Activated naive CD4-positive, alpha-beta T cell treated with anti-CD3 and anti-CD28 coated beads, Interleukin-2, amount 10 ng/mL, durations not matched to agents 7 days and 5 days (primary cell): ENCODE measurements at regions not wholly inside any gene's neighbourhood (a gene's known extent, or its start where the extent isn't known, plus 50 kb on each side); places are given as distances from the start of the nearest gene placed in this dataset.
"Not testable (repeated sequence)": the region's sequence is repeated elsewhere in the genome, so short reads cannot be mapped to it uniquely, and the experiment has no call there.

Experiments used
- CTCF ChIA-PET: fragments of 350-600 bp; sonication (Branson Sonifier 250); formaldehyde crosslinking; loops from one replicate; lab custom pipeline; 2021; ENCODE audit warnings: antibody characterized with exemption; lab: Charles Lee
- DNase-seq: peaks from one replicate; pipeline ENCODE4 v3.0.0-alpha.2; 2020
- H3K27ac Mint-ChIP-seq: one replicate; pipeline ENCODE4 v1.8.0; 2021; ENCODE audit warnings: mild to moderate bottlenecking, moderate library complexity, mixed read lengths
- H3K27me3 Mint-ChIP-seq: one replicate; pipeline ENCODE4 v1.8.0; 2021; ENCODE audit warnings: mild to moderate bottlenecking, mixed read lengths
- H3K36me3 Mint-ChIP-seq: one replicate; pipeline ENCODE4 v1.8.0; 2021; ENCODE audit warnings: mixed read lengths
- H3K4me1 Mint-ChIP-seq: one replicate; pipeline ENCODE4 v1.8.0; 2021; ENCODE audit warnings: mixed read lengths
- H3K4me3 Mint-ChIP-seq: one replicate; pipeline ENCODE4 v1.8.0; 2021; ENCODE audit warnings: mild to moderate bottlenecking, moderate library complexity, mixed read lengths
- H3K9me3 Mint-ChIP-seq: one replicate; pipeline ENCODE4 v1.8.0; 2021; ENCODE audit warnings: mixed read lengths

- CTCF ChIA-PET = no interaction called here
- Mint-ChIP-seq H3K4me3 (no peak overlapping the region), H3K36me3 (no peaks in the 10 kb centered on the region), H3K27me3 (no peaks in the 10 kb centered on the region), H3K9me3 (peaks cover 23% of the 10 kb centered on the region), H3K27ac (no peak overlapping the region), H3K4me1 (no peaks in the 10 kb centered on the region)
- DNase-seq = no peak
These were observed 1176.8 kb upstream of the ADGRB3 start for GRCh38 chr6:67458265-67458664.

GRCh38 chr6:67451874-67452273 lies 1183.2 kb upstream of the ADGRB3 start:
- no peaks in the 10 kb centered on the region for H3K27me3 Mint-ChIP-seq
- no peaks in the 10 kb centered on the region for H3K36me3 Mint-ChIP-seq
- H3K4me1 Mint-ChIP-seq = no peaks in the 10 kb centered on the region
- H3K9me3 Mint-ChIP-seq = peaks cover 6% of the 10 kb centered on the region
- no peak overlapping the region for H3K27ac Mint-ChIP-seq
- no peak overlapping the region for H3K4me3 Mint-ChIP-seq
- no peak for DNase-seq
- CTCF ChIA-PET = no interaction called here

- Mint-ChIP-seq H3K36me3 (no peaks in the 10 kb centered on the region), H3K27ac (no peak overlapping the region), H3K4me1 (no peaks in the 10 kb centered on the region), H3K4me3 (no peak overlapping the region), H3K9me3 (peaks cover 6% of the 10 kb centered on the region), H3K27me3 (no peaks in the 10 kb centered on the region)
- CTCF ChIA-PET = no interaction called here
- DNase-seq = no peak
These were observed 1184.4 kb upstream of the ADGRB3 start for GRCh38 chr6:67450641-67451040.

GRCh38 chr6:67449602-67450001 lies 1185.5 kb upstream of the ADGRB3 start:
- H3K27ac Mint-ChIP-seq = no peak overlapping the region
- no peaks in the 10 kb centered on the region for H3K36me3 Mint-ChIP-seq
- CTCF ChIA-PET = no interaction called here
- H3K4me1 Mint-ChIP-seq = no peaks in the 10 kb centered on the region
- H3K27me3 Mint-ChIP-seq = no peaks in the 10 kb centered on the region
- no peak overlapping the region for H3K4me3 Mint-ChIP-seq
- no peak for DNase-seq
- peaks cover 4% of the 10 kb centered on the region for H3K9me3 Mint-ChIP-seq

DNA sequence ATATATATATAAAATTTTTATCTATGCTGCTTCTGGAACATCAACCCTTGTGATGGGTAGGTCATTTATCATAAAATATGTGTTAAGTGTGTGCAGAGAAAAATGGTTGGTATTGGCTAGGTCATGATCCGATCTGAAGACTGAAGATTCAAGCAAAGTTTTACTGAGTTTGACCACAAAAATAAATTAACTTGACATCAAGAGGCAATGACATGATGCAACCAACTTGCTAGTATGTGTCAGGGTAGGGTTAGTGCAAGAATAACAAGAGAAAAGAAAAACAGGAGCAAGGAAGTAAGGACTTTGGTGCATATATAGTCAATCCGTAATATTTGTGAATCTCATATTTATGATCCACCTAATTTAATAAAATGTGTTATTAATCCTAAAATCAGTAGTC lies 1202.0 kb upstream of the ADGRB3 start:
- no peak overlapping the region for H3K27ac Mint-ChIP-seq
- no peak for DNase-seq
- H3K36me3 Mint-ChIP-seq = no peaks in the 10 kb centered on the region
- no peak overlapping the region for H3K4me3 Mint-ChIP-seq
- no peaks in the 10 kb centered on the region for H3K9me3 Mint-ChIP-seq
- CTCF ChIA-PET = no interaction called here
- H3K27me3 Mint-ChIP-seq = no peaks in the 10 kb centered on the region
- H3K4me1 Mint-ChIP-seq = no peaks in the 10 kb centered on the region

GRCh38 chr6:67431076-67431475 lies 1204.0 kb upstream of the ADGRB3 start:
- CTCF ChIA-PET = no interaction called here
- no peaks in the 10 kb centered on the region for H3K36me3 Mint-ChIP-seq
- DNase-seq = no peak
- H3K27ac Mint-ChIP-seq = no peak overlapping the region
- no peaks in the 10 kb centered on the region for H3K27me3 Mint-ChIP-seq
- H3K4me3 Mint-ChIP-seq = no peak overlapping the region
- peaks cover 6% of the 10 kb centered on the region for H3K9me3 Mint-ChIP-seq
- H3K4me1 Mint-ChIP-seq = no peaks in the 10 kb centered on the region

DNA sequence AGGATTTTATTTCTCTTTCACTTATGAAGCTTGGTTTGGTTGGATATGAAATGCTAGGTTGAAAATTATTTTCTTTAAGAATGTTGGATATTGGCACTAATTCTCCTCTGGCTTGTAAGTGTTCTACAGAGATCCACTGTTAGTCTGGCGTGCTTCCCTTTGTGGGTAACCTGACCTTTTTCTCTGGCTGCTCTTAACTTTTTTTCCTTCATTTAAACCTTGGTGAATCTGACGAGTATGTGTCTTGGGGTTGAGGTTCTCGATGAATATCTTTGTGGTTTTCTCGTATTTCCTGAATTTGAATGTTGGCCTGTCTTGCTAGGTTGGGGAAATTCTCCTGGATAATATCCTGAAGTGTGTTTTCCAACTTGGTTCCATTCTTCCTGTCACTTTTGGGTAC lies 1208.4 kb upstream of the ADGRB3 start:
- H3K4me3 Mint-ChIP-seq, H3K36me3 Mint-ChIP-seq, H3K27me3 Mint-ChIP-seq, H3K27ac Mint-ChIP-seq, H3K4me1 Mint-ChIP-seq, CTCF ChIA-PET, DNase-seq: not testable (repeated sequence)
- H3K9me3 Mint-ChIP-seq = peaks cover 21% of the 10 kb centered on the region

GRCh38 chr6:67412035-67412434 lies 1223.0 kb upstream of the ADGRB3 start:
- H3K4me3 Mint-ChIP-seq = no peak overlapping the region
- no peak overlapping the region for H3K27ac Mint-ChIP-seq
- no peak for DNase-seq
- H3K36me3 Mint-ChIP-seq = no peaks in the 10 kb centered on the region
- no peaks in the 10 kb centered on the region for H3K27me3 Mint-ChIP-seq
- CTCF ChIA-PET = no interaction called here
- peaks cover 4% of the 10 kb centered on the region for H3K9me3 Mint-ChIP-seq
- no peaks in the 10 kb centered on the region for H3K4me1 Mint-ChIP-seq

DNA sequence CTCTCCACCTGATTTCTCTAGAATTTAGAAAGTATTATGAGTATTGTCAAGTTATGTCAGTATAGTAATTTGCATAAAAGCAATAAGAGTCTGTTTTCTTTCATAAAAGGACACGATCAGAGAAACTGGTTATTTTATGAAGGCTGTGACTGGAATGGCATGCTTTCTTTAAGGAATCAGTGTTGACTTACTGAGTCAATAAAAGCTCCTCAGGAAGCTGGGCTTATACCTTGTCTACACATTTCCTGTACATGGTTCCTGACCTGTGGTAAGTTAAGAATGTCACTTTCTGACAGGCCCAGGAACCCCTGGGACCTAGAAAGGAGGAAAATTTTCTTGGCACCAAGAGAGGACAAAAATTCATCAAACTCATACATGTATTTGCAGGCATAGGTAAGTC lies 1224.0 kb upstream of the ADGRB3 start:
- DNase-seq = no peak
- Mint-ChIP-seq H3K36me3 (no peaks in the 10 kb centered on the region), H3K4me1 (no peaks in the 10 kb centered on the region), H3K27me3 (no peaks in the 10 kb centered on the region), H3K27ac (no peak overlapping the region), H3K9me3 (peaks cover 2% of the 10 kb centered on the region), H3K4me3 (no peak overlapping the region)
- CTCF ChIA-PET = no interaction called here

DNA sequence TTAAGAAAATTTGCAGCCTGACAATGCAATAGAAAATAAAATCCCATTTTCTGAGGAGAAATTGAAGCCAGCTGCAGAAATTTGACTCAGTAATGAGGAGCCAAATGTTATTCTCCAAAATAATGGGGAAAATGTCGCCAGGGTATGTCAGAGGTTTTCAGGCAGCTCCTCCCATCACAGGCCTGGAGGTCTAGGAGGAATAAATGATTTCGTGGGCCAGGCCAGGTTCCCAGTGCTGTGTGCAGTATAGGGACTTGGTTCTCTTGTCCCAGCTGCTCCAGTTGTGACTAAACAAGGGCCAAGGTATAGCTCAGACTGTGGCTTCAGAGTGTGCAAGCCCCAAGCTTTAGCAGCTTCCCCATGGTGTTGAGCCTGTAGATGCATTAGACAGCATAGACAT lies 1240.8 kb upstream of the ADGRB3 start:
- Mint-ChIP-seq H3K9me3 (peaks cover 12% of the 10 kb centered on the region), H3K4me3 (no peak overlapping the region), H3K4me1 (no peaks in the 10 kb centered on the region), H3K27ac (no peak overlapping the region), H3K36me3 (no peaks in the 10 kb centered on the region), H3K27me3 (no peaks in the 10 kb centered on the region)
- DNase-seq = no peak
- CTCF ChIA-PET = no interaction called here

GRCh38 chr6:67393356-67393755 lies 1241.7 kb upstream of the ADGRB3 start:
- no peak overlapping the region for H3K27ac Mint-ChIP-seq
- DNase-seq = no peak
- no peaks in the 10 kb centered on the region for H3K4me1 Mint-ChIP-seq
- H3K27me3 Mint-ChIP-seq = no peaks in the 10 kb centered on the region
- H3K4me3 Mint-ChIP-seq = no peak overlapping the region
- peaks cover 12% of the 10 kb centered on the region for H3K9me3 Mint-ChIP-seq
- CTCF ChIA-PET = no interaction called here
- no peaks in the 10 kb centered on the region for H3K36me3 Mint-ChIP-seq

DNA sequence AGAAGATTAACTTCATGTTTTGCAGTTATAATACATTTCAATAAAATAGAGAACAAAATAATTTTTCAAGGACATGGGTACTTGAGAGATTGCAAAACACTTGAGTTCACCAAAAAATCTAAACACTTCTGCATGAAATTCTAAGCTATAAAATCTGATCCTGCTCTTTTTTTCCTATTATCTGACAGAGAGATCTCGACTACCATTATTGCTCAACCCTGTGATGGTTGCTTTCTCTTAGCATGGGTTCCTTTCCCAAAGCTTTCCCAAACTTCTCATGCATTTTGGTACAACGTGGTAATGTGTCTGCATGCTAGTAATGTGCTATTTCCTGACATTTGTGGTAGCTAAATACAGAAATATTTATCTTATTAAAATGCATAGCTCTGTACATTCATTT lies 1243.1 kb upstream of the ADGRB3 start:
- H3K27me3 Mint-ChIP-seq = no peaks in the 10 kb centered on the region
- no peak for DNase-seq
- no peak overlapping the region for H3K27ac Mint-ChIP-seq
- H3K36me3 Mint-ChIP-seq = no peaks in the 10 kb centered on the region
- H3K4me3 Mint-ChIP-seq = no peak overlapping the region
- H3K4me1 Mint-ChIP-seq = no peaks in the 10 kb centered on the region
- CTCF ChIA-PET = no interaction called here
- peaks cover 14% of the 10 kb centered on the region for H3K9me3 Mint-ChIP-seq

- Mint-ChIP-seq H3K27me3 (no peaks in the 10 kb centered on the region), H3K4me1 (no peaks in the 10 kb centered on the region), H3K36me3 (no peaks in the 10 kb centered on the region), H3K27ac (no peak overlapping the region), H3K9me3 (no peaks in the 10 kb centered on the region), H3K4me3 (no peak overlapping the region)
- CTCF ChIA-PET = no interaction called here
- DNase-seq = no peak
These were observed 1265.4 kb upstream of the ADGRB3 start for GRCh38 chr6:67369679-67370078.

DNA sequence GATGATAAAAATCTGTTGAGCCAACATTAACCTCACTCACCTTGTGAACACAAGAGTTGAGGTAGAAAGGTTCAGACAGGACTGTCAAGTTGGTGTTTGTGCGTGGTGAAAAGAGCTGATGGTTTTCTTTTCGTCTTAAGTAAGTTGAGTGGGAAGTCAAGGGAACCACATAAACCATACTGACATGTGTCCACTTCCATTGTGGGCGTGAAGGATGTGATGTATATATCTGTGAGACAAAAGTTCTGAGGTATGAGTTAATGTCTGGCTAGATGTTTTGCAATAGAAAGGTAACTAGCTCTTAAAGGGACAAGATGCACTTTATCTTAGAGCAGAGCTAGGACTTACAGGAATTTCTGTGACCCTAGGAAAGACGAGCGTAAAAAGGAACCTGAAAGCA lies 1272.1 kb upstream of the ADGRB3 start:
- H3K36me3 Mint-ChIP-seq = no peaks in the 10 kb centered on the region
- H3K4me3 Mint-ChIP-seq = no peak overlapping the region
- H3K27ac Mint-ChIP-seq = no peak overlapping the region
- H3K9me3 Mint-ChIP-seq = no peaks in the 10 kb centered on the region
- no peak for DNase-seq
- CTCF ChIA-PET = no interaction called here
- peaks cover 3% of the 10 kb centered on the region for H3K4me1 Mint-ChIP-seq
- H3K27me3 Mint-ChIP-seq = no peaks in the 10 kb centered on the region

DNA sequence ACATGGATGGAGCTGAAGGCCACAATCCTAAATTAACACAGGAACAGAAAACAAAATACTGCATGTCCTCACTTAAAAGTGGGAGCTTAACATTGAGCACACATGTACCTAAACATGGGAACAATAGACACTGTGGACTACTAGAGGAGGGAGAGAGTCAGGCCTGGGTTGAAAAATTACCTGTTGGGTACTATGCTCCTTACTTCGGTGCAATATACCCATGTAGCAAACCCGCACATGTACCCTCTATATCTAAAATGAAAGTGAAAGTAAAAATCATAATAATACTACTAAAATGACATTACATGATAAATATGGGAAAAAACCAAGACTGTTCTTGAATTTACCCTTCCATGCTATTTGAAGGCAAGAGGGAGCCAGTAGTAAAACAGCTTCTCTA lies 1273.8 kb upstream of the ADGRB3 start:
- Mint-ChIP-seq H3K27me3 (no peaks in the 10 kb centered on the region), H3K4me3 (no peak overlapping the region), H3K36me3 (no peaks in the 10 kb centered on the region), H3K27ac (no peak overlapping the region), H3K4me1 (peaks cover 3% of the 10 kb centered on the region), H3K9me3 (no peaks in the 10 kb centered on the region)
- DNase-seq = no peak
- CTCF ChIA-PET = no interaction called here

DNA sequence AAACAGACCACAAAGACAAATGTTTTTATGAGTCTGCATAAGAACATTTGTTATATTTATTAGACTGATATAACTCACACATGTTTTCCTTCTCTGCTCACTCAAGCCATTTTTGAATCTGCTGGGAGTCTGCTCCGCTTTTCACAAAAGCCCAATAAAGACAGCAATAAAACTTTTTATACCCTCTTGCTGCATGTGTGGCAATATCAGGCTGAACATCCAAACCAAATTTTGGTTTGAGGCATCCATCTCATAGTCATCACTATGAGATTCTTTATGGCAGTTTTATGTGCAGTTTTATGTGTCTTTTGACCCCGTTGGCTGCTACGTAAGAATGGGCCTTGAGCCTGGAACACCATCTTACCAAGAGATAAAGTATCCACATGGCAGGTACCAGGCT lies 1276.8 kb upstream of the ADGRB3 start:
- DNase-seq = no peak
- peaks cover 3% of the 10 kb centered on the region for H3K4me1 Mint-ChIP-seq
- no peaks in the 10 kb centered on the region for H3K27me3 Mint-ChIP-seq
- H3K9me3 Mint-ChIP-seq = no peaks in the 10 kb centered on the region
- H3K36me3 Mint-ChIP-seq = no peaks in the 10 kb centered on the region
- H3K4me3 Mint-ChIP-seq = no peak overlapping the region
- no peak overlapping the region for H3K27ac Mint-ChIP-seq
- CTCF ChIA-PET = no interaction called here
